ENCODE measurements at regions not wholly inside any gene's neighbourhood (a gene's known extent, or its start where the extent isn't known, plus 50 kb on each side); places are given as distances from the start of the nearest gene placed in this dataset.
"Not testable (repeated sequence)": the region's sequence is repeated elsewhere in the genome, so short reads cannot be mapped to it uniquely, and the experiment has no call there.

DNA sequence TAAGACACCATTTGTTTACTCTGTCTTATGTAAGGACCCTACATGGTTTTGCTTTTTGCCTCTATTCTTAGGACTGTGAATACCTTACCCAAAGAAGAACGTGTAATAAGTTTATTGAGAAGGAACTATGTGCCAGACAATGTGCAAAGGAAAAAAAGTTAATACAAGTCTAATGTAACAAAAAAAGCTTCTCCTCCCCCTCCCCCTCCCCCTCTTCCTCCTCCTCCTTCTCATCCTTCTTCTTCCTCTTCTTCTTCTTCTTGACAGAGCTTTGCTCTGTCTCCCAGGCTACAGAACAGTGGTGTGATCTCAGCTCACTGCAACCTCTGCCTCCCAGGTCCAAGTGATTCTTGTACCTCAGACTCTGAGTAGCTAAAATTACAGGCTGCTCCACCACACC lies 50.9 kb upstream of the MITF start:
- no peak for DNase-seq (ENCODE audit: low read depth in 3 of 3)

DNA sequence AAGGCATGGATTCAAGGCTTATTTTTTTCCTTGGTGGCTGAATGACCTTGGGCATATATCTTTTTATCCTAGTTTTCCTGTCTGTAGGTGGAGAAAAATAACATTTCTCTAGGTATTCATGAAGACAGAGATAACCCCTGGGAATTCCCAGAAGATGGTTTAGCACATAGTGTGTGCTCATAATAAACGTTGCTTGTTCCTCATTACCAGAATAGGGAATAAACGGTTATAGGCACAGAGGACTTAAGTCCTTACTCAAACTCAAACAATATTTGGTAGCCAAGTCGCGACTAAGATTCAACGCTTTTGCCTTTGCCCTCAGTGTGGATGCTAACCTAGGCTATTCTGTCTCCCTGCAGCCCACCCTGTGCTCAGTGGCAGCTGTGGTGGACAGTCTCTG lies 51.6 kb upstream of the MITF start:
- no peak for DNase-seq (ENCODE audit: low read depth in 3 of 3)

DNA sequence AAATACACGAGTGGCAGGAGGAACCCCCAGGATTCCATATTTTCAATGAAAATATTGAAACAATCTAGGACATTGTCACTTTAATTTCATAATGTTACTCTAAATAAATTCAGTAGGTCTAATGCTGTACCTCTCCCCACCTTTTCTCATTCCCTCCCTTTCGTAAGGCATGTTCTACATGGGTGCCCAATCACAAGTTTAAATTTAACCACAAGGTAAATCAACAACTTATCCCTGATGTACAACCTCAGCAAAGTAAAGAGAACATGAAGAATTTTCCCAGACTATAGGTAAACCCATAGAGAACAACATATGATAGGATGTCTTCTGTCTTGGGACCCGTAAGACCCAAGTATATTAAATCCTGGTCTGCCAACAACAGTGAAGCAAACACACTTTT lies 53.2 kb upstream of the MITF start:
- no peak for DNase-seq (ENCODE audit: low read depth in 3 of 3)

DNA sequence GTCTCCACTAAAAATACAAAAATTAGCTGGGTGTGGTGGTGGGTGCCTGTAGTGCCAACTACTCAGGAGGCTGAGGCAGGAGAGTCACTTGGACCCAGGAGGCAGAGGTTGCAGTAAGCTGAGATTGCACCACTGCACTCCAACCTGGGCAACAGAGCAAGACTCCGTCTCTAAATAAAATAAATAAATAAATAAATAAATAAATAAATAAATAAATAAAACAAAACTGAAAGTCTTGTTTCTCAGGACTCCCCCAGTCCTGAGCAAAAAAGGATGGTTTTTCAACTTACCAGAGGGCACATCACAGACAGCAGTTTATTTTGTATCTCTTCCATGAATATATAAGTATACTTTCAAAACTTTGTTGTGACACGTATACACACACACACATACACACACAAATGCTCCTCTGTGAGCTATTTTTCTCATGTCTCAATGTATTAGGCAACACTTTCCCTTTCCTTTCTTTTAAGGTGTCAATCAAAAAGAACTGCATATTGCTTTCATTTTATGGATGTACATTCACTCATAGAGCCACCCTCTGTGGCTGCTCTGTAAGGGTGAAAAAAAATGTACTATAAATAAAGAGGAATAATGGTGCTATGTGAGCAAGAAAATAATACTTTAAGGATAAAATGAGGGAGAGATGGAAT lies 54.8 kb upstream of the MITF start:
- no peak for DNase-seq (ENCODE audit: low read depth in 3 of 3)

DNA sequence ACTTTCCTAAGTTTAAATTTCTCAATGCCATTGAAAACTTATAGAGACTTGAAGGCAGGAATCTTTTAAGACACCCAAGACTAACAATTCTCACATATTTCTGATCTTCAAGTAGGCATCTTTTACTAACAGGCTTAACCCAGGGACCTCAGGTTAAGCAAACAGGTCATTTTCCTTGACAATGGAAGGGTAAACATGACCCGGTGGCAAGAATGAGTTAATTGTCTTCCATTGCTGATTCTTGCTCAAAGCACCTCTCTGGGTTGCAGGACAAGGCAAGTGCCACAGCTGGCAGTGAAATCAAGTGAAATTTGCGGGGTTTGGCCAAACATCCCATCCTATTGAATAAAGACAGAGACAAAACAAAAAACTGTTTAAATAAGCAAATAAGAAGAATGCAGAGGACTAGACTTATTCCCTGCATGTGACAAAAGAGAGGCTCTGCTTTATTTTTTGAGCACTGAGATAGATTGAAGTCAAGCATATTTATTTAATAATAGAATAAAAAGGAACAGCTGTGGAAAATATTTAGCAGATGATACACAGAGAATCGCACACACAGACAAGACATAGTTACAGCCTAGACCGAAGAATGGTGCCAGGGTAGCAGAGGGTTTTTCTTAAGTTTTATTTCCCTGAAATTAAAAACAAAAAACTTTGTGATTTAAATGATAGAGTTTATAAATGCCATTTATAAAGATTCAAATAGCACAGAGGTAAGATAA lies 56.0 kb upstream of the MITF start:
- no peak for DNase-seq (ENCODE audit: low read depth in 3 of 3)

DNA sequence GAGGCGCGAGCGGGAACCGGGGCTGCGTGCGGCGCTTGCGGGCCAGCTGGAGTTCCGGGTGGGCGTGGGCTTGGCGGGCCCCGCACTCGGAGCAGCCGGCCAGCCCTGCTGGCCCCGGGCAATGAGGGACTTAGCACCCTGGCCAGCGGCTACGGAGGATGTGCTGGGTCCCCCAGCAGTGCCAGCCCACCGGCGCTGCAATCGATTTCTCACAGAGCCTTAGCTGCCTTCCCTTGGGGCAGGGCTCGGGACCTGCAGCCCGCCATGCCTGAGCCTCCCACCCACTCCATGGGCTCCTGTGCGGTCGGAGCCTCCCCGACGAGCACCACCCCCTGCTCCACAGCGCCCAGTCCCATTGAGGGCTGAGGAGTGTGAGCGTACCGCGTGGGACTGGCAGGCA lies 61.8 kb upstream of the MITF start:
- not testable (repeated sequence) for DNase-seq (ENCODE audit: low read depth in 3 of 3)

DNA sequence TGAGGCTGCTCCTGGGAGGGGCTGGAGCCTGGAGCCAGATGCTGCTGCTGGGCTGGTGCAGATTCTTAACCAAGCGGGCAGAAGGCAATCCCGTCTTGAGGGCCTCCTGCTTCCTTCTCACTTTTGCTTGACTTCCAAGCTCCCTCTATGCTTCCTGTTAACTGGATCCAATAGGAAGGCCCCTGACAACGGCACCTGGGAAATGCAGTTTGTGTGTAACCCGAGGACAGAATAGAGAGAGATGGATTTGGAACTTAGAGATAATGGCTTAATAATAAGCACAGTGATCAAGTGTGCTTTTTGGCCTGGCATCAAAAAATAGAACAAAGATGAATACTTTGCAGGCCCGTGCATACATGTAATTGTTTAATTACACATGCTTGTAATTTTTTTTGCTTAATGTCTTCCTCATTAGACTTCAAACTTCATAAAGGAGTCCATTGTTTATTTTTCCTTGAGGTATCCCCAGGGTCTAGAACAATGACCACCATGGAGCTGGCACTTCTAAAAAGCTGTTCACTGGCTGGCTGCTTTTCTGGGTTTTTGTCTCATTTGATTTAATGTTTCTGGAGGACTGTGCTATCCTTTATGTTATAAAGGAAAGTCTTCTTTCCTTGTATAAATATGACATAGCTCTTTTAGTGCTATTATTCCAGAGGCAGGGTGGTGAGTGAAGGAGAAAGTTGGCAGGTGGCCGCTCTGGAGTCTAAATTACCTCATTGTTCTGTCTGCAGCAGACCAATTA lies 63.3 kb upstream of the MITF start:
- no peak for DNase-seq (ENCODE audit: low read depth in 3 of 3)

DNA sequence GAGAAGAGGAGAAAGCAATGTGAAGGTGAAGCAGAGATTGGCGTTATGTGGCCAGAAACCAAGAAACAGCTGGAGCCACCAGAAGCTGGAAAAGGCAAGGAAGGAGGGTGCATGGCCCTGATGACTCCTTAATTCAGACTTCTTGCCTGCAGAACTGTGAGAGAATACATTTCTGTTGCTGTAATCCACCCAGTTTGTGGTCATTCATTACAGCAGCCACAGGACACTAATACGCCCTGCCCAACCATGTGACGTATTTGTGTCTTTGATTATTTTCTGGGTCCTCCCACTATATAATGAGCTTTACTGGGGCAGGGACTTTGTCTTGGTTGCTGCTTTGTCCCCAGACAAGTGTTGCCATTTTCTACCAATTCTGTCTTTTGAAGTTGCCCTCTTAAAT lies 64.5 kb upstream of the MITF start:
- no peak for DNase-seq (ENCODE audit: low read depth in 3 of 3)

DNA sequence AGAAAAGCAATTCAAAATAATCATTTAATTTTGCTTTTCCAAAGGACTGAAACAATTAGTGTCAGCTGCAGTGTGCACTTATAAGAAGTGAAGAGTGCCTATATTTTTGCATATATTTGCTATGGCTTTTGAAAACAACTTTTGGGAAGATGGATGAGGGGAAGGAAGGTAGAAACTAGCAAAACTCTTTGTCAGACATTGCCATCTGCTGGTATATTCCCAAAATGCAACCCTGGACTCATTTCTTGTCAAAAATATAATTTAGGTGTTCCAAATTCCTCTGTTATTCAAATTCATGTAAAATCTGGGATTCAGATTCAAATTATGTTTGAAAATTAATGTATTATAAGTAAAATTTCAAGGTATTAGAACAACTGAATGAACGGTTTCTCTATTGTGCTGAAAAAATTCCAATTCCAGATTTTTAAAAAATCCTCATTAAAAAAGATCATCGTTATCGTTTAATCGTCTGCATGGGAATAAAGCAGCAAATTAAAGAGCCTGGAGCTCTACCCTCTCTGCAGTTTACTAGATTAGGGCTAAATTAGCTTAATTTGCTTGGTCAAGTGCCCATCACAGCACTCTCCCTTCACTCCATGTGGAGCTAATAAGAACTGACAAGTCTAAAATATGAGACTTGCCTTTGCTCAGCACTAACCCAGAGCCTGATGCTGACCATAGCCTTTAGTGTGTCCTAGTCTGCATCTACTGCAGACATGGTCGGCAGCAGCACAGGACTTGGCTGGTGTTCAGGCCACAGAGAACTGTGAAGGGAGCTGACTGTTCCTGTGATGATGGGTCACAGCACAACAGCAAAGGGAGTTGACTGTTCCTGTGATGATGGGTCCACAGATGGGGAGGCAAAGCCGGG lies 67.9 kb upstream of the MITF start:
- no peak for DNase-seq (ENCODE audit: low read depth in 3 of 3)

DNA sequence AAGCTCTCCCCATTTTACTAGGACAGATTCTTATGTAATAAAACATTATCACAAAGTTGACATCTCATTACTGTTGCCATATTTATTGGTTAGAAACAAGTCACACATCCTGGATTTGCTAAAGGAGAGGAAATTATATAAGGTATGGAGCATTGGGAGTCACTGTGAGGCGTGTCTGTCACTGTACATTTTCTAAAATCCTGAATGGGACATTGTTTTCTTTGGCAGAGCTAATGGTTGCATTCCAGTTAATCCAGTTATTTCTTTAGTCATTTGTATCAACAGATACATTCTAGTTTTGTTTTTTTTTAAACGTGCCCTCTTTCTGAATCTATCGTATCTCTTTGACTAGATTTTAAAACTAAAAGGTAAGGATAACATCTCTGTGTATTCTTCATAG lies 70.2 kb upstream of the MITF start:
- no peak for DNase-seq (ENCODE audit: low read depth in 3 of 3)

DNA sequence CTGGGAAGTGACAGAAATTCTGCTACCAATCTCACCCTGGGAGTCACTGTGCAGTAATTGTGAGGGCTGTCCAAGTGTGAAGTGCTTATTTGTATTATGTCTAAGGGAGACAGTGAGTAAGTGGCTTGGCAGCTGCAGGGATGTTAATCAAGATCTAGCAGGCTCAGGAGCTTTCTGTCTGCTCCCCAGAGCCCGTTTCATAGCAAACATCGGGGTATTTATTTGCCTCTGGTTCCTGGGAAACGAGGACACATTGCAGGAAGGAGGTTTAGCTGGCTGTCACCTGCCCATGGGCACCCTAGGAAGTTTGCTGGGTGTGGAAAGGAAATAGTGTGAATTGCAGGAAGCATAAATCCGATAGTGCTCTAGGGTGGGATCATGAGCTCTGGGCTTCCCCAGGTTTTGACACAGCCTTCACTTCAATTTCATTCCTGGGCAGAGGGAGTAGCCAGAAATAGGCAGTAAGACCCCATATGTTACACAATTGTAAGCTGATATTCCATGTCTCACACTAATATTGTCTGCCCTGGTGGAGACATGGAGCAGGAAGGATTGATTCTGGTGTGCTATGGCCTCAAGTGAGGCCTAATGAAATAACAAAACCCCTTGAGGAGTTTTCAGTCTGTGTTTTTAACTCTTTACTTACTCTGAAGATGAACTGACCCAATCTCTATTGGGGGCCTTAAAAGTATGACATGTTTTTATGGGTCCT lies 74.1 kb upstream of the MITF start:
- no peak for DNase-seq (ENCODE audit: low read depth in 3 of 3)

DNA sequence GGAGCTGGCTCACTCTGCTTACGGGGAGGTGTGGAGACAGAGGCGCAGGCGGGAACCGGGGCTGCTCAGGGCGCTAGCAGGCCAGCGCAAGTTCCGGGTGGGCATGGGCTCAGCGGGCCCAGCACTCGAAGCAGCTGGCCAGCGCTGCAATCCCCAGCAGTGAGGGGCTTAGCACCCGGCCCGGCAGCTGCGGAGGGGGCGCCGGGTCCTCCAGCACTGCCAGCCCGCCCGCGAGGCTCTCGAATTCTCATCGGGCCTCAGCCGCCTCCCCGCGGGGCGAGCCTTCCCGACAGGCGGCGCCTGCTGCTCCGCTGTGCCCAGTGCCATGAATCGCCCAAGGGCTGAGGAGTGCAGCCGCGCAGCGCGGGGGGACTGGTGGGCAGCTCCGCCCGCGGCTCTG lies 78.6 kb upstream of the MITF start:
- DNase-seq (ENCODE audit: low read depth in 3 of 3) = no peak

DNA sequence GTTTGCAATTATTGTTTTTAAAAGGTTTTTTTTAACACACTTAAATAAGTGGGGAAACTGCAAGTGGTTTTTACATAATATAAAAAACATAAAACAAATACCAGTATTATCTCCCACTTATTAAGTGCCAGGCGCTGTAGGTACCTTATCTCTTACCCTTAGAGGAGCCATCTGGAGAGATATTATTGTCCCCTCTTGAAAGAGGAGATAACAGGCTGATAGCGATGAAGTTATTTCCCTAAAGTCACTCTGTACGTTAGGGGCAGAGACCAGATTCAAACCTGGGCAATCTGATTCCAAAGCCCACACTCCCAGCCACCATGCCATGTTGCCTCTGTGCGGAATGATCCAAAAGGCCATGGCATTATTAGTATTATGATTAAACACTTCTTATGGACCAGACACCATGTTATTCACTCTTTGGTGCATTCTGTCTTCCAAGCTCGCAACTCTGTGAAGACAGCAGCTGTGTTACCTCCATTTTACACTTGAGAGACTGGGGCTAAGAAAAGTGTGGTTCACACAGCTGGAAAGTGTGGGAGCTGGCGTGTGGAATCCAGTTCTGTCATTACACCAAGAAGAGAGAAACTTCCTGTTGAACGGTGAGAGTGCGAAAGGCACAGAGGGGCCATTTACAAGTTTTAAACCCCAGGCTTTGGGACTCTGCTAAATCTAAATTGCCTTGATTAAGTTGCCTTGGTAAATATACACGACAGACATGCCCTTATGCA lies 79.9 kb upstream of the MITF start:
- no peak for DNase-seq (ENCODE audit: low read depth in 3 of 3)

DNA sequence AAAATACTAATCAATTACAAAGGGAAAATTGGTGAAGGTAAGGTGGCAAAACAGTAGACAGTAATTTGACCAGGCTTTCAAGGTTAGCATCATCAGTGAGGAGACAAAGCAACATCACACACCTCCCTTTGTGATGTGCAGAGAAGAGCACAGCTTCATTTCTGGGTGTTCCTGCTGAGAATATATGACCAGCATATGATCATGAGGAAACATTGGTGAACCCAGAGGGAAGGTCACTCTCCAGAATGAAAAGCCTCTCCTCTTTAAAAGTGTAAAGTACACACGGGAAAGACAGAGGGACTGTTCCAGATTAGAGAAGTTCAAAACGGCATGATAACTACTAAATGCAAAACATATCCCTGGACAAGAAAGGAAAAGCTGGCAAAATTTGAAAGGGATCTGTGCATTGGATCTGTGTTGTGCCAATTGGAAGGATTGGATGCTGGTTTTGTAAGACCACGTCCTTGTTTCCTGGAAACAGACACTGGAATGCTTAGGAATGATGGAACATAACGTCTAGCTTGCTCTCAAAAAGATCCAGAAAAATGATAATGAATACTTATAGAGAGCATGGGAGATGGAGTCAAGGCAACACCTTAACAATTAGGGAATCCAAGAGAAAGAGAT lies 80.6 kb upstream of the MITF start:
- no peak for DNase-seq (ENCODE audit: low read depth in 3 of 3)

DNA sequence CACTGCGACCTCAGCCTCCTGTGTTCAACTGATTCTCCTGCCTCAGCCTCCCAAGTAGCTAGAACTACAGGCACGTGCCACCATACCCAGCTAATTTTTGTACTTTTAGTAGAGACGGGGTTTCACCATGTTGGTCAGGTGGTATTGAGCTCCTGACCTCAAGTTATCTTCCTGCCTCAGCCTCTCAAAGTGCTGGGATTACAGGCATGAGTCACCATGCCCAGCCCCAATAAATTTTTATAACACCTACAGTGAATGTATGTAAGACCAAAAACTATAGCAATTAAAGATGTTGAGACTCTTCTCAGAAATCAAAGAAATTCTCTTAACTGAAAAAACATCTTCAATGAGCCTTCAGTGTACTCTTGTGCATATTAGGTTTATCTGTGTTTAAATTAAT lies 82.2 kb upstream of the MITF start:
- not testable (repeated sequence) for DNase-seq (ENCODE audit: low read depth in 3 of 3)

DNA sequence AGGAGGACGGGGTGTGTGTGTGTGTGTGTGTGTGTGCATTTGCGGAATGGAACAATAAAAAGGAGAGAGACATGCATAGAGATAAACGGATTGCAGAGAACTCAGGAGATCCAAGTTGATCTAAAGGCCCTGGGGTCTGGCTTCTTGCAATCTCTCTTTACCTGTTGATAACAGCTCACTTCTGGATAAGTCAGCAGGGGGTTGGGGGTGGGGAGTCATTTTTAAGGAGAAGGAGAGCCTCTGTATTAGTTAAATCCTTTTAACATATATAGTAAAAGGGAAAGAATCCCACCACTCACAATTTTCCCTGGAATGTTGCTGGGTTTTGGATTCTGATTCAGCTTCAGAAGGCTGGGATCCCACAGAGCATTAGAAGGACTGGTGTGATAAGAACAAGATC lies 87.5 kb upstream of the MITF start:
- no peak for DNase-seq (ENCODE audit: low read depth in 3 of 3)

DNA sequence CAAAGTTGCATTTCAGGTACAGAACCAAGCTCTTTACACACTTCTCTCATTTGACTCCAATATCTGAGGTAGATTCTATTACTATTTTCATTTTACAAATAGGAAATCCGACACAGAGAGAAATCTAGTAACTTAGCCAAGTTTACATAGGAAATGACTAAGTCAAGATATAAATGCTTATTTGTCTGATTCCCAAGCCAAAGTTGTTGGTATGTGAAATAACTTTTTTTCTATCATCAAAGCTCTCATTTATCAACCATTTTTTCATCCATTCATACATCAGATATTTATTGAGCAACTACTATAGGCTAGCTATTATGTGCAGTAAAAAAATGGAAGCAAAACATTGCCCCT lies 89.2 kb upstream of the MITF start:
- DNase-seq (ENCODE audit: low read depth in 3 of 3) = no peak

DNA sequence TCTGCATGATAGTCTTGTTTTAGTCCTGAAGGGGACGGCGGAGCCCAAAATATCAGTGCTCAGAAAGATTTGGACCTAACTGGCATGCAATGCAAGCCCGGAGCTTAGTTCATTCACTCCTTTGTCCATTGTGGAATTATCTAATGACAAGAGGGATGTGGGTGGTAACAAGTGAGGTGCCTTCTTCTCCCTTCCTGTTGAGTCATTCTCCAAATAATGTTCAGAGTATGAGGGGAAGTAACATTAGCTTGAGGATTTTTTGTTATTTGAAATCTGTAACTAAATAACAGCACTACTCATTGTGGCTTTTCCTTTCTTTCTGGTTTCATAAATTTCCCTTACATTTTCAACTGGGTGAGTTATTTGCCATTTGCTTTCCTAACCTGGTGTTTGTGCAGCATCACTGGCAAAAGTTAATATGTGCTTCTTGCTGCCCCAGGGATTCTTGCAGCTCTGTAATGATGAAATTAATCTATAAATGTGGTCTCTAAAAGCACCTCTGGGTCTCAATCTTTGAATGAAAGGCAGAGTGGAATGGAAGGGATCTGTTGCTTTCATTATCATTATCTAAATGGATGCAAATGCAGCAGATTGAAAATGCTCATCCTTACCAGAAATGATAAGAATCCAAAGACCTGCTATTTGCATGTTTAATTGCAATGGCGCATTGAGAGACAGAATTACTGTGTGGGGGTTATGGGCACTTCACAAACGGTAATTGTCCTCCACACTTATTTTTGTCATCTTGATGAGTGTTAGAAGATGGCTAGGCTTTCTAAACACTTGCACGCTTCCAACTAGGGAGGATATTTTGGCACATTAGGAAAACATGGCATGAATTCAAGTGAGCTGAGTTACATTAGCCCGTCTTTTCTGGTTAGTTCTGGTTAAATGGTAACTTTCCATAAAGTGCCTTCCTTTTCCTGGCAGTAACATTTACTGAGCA lies 89.9 kb upstream of the MITF start:
- no peak for DNase-seq (ENCODE audit: low read depth in 3 of 3)

DNA sequence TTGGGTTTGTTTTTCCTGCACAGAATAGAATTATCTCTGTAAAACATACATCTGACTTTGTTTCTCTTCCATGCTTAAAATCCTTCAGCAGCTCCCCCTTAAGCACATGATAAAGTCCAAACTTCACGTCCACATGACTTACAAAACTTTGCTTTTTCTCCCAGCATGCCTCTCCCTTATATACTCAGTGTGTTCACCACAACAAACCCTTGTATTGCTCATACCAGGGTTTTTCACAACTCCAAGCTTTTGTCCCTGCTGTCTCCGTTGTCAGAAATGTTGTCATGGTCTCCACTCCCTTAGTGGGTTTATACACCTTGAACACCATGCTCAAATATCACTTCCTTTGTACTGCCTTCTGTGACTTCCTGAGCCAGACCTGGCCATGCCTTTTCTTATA lies 91.1 kb upstream of the MITF start:
- DNase-seq (ENCODE audit: low read depth in 3 of 3) = no peak

Measured in stimulated activated CD4-positive, alpha-beta T cell treated with anti-CD3 and anti-CD28 coated beads, TNF-alpha, amount 100 ng/mL, for 24 hours (primary cell).